ENCODE measurements at regions not wholly inside any gene's neighbourhood (a gene's known extent, or its start where the extent isn't known, plus 50 kb on each side); places are given as distances from the start of the nearest gene placed in this dataset.
"Not testable (repeated sequence)": the region's sequence is repeated elsewhere in the genome, so short reads cannot be mapped to it uniquely, and the experiment has no call there.

DNA sequence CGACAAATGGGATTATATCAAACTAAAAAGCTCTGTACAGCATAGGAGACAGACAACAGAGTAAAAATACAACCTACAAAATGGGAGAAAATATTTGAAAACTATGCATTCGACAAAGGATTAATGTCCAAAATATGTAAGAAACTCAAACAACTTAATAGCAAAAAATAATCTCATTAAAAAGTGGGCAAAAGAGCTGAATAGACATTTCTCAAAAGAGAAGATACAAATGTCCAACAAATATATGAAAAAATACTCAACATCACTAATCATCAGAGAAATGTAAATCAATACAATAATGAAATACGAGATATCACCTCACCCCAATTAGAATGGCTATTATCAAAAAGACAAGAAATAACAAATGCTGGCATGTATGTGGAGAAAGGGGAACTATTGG lies 272.9 kb downstream of the KLHL13 start:
- DNase-seq (ENCODE audit: low spot score), result no peak

DNA sequence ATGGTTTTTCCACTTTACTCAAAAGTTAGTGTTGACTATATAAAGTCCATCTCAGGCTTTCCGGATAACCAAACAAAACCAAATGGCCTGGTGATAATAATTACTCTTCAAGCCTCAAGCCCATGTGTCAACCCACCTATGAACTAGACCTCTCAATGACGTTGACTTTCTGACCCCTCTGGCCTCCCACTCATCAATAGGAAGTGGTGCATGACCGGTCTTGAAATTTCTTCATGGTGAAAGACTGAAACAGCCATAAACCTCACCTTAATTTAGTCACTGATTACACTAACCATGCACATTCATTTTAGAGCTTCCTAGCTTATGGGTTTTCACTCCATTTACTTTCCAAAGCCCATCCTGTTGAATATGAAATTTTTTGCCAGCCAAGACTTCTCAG lies 276.0 kb downstream of the KLHL13 start:
- DNase-seq (ENCODE audit: low spot score), result no peak

GRCh38 chrX:117839544-117839943 lies 277.1 kb downstream of the KLHL13 start:
- DNase-seq (ENCODE audit: low spot score), result no peak

DNA sequence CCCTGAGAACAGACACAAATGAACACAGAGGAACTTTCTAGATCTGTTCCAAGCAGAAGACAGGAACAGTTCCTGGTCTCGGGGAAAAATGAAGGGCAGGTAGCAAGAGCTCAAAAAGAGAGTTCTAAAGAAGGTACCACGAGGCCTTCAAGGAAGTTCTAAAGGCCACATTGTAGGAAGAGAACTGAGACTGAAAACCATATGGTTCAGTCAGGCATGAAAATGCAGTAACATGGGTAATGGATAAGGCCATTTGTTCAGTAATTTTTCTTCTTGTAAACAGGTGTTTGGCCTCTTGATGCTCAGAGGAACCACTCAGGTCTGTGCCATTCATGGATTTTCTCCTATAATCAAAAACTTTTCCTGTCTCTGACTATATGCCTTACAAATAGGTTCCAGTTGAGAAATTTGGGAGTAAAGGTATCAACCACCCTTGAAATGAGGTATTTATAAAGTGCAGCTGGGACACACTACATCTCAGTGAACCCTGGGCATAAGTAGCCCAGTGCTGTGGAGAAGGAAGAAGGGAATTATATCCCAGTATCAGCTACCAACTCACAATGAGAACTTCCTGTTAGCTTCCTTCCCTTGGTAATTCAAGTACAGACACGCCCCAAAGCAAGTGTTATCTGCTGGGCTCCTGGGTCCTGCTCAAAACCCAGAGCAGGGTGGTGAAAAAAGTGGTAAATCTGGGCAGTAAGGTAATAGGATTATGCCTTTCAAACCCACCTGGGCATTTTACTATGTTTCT lies 277.9 kb downstream of the KLHL13 start:
- DNase-seq (ENCODE audit: low spot score), result no peak

GRCh38 chrX:117835034-117835433 lies 281.6 kb downstream of the KLHL13 start:
- no peak for DNase-seq (ENCODE audit: low spot score)

DNA sequence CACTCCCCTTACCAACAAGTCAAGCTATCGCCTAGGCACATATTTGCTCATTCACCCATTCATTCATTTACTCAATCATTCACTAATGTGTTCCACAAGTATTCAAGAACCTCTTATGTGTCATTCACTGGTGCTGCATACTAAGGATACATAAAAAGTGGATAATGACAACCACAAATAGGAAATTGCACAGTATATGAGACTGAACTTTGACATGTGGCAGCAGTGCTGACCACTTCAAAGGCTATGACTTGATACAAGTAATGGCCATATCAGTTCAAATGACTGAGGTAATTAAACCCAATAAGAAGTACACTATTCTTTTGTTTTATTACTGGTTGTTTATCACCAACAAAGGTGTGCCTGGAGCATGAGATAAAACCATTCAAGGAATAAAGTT lies 282.5 kb downstream of the KLHL13 start:
- DNase-seq (ENCODE audit: low spot score), result no peak

- DNase-seq (ENCODE audit: low spot score), result not testable (repeated sequence)
Observed at GRCh38 chrX:117821472-117821871, 295.1 kb downstream of the KLHL13 start.

GRCh38 chrX:117808426-117808825 lies 308.2 kb downstream of the KLHL13 start:
- no peak for DNase-seq (ENCODE audit: low spot score)

DNA sequence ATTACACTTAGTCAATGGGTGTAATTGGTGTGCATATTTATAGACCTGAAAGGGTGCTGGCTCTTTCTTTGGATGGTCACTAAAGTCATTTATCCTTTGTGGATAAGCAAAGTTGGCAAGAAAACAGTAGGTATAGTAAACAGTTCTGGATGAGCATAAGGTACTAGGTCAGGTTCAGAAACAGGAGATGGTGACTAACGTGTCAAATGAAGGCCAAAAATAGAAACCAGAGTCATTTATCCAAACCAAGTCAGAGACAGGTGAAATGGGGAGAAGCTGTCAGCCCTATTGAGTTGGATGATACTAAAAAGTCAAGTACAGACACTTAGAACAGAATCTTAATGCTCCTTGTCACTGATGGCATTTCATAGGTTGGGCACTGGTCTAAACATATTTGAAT lies 313.1 kb downstream of the KLHL13 start:
- no peak for DNase-seq (ENCODE audit: low spot score)

- DNase-seq (ENCODE audit: low spot score), result no peak
Observed at GRCh38 chrX:117788339-117788738, 328.3 kb downstream of the KLHL13 start.

DNA sequence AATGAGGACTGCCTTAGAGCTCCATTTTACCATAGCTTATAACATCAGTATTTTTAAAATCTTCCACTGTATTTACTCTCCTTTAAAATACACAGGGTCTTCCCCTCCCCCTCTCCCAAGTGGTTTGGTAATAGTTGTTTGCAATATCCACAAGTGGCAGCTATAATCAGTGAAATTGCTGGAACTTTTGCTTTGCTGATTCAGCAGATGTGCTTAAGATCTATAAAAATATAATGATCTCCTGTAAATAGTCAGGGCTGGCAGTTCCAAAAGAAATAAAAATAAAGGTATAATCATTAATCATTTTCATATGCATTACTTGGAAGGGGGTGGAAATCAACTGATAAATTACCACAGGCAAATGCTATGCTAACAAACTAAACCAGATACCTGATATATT lies 345.2 kb downstream of the KLHL13 start:
- no peak for DNase-seq (ENCODE audit: low spot score)

GRCh38 chrX:117768861-117769604 lies 347.6 kb downstream of the KLHL13 start:
- no peak for DNase-seq (ENCODE audit: low spot score)

- DNase-seq (ENCODE audit: low spot score), result no peak
Observed at GRCh38 chrX:117765211-117765610, 351.4 kb downstream of the KLHL13 start.

GRCh38 chrX:117752745-117753144 lies 363.9 kb downstream of the KLHL13 start:
- DNase-seq (ENCODE audit: low spot score), result no peak

DNA sequence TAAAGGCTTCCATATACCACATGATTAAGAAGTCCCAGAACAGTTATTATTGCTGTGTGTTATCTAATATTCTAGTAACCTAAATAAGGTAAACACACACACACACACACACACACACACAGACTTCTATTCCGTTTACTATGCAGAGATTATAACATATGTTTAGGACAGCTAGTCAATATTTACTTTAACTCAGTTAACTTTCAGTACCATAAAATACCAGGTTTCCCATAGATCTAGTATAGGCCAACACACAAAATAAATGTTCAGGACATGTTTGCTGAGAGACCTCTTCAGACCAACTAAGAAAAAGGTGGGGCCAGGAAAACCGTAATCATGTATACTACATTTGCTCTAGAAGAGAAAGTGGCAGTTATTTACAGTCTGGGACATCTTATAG lies 365.5 kb downstream of the KLHL13 start:
- DNase-seq (ENCODE audit: low spot score), result no peak

GRCh38 chrX:117744958-117745357 lies 371.7 kb downstream of the KLHL13 start:
- no peak for DNase-seq (ENCODE audit: low spot score)

DNA sequence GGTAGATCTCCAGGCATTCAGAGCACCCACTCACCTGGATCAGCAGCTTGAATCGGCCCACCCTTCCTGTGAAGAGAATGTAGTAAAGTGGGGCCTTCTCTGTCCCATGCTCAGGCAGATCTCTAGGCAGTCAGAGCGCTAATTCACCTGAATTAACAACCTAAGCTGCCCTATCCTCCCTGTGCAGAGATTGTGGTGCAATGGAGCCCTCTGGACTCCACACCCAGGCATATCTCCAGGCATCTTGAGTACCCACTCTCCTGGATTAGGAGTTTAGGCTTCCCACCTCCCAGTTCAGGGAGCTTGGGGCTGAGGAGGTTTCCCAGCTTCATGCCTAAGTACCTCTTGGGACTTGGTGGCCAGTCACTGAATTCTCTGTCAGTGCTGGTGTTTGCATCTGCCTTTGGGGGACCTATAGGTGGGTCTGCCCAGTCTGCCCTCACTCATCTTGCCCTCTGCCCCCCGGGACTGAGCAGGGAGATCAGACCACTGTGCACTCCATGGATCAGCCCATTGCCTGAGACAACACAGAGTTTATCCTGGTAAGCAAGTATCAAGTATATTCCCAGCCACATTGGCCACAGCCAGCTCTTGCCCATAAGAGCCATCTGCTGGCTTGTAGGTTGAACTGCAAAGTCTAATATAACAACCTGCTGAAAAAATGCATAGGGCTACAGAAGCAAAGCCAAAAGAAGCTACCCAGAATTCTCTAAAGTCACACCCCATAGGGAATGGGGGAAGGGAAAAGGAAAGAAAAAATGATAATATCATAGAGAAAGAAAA lies 372.9 kb downstream of the KLHL13 start:
- DNase-seq (ENCODE audit: low spot score), result no peak

GRCh38 chrX:117713411-117713810 lies 403.2 kb downstream of the KLHL13 start:
- DNase-seq (ENCODE audit: low spot score), result no peak

- DNase-seq (ENCODE audit: low spot score), result no peak
Observed at GRCh38 chrX:117711782-117712181, 404.8 kb downstream of the KLHL13 start.

GRCh38 chrX:117707948-117708743 lies 408.5 kb downstream of the KLHL13 start:
- no peak for DNase-seq (ENCODE audit: low spot score)

DNA sequence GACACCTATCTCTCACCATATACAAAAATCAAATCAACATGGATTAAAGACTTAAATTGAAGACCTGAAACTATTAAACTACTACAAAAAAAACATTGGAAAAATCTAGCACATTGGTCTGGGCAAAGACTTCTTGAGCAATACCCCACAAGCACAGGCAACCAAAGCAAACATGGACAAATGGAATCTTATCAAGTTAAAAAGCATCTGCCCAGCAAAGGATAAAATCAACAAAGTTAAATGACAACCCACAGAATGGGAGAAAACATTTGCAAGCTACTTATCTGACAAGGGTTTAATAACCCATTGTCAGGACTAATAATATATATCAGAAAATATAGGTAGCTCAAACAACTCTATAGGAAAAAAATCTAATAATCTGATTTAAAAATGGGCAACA lies 415.6 kb downstream of the KLHL13 start:
- DNase-seq (ENCODE audit: low spot score), result no peak

GRCh38 chrX:117689956-117690355 lies 426.7 kb downstream of the KLHL13 start:
- DNase-seq (ENCODE audit: low spot score), result no peak

Data from putamen (tissue), 1 donor.